ENCODE measurements at regions not wholly inside any gene's neighbourhood (a gene's known extent, or its start where the extent isn't known, plus 50 kb on each side); places are given as distances from the start of the nearest gene placed in this dataset.

- H3K4me3 ChIP-seq (ENCODE audit: low read depth, low read length): no peak overlapping the region
- peak; percentile 78 for TF ChIP-seq CTCF (IDR thresholded peaks at IDR 0.05; ENCODE audit: insufficient read depth, low read length)
- peak; percentile 79 for DNase-seq (ENCODE audit: low read depth)
Observed at GRCh38 chr12:90854136-90854689, 100.8 kb downstream of the CCER1 start.

- no peak overlapping the region for H3K4me3 ChIP-seq (ENCODE audit: low read depth, low read length)
- TF ChIP-seq CTCF (IDR thresholded peaks at IDR 0.05; ENCODE audit: insufficient read depth, low read length): no peak
- no peak for DNase-seq (ENCODE audit: low read depth)
Observed at GRCh38 chr12:90851800-90852718, 102.9 kb downstream of the CCER1 start.

GRCh38 chr12:90842477-90842876 lies 112.5 kb downstream of the CCER1 start:
- DNase-seq (ENCODE audit: low read depth): no peak
- no peak overlapping the region for H3K4me3 ChIP-seq (ENCODE audit: low read depth, low read length)
- TF ChIP-seq CTCF (IDR thresholded peaks at IDR 0.05; ENCODE audit: insufficient read depth, low read length): no peak

- no peak for DNase-seq (ENCODE audit: low read depth)
- H3K4me3 ChIP-seq (ENCODE audit: low read depth, low read length): no peak overlapping the region
- TF ChIP-seq CTCF (IDR thresholded peaks at IDR 0.05; ENCODE audit: insufficient read depth, low read length): no peak
Observed at GRCh38 chr12:90841336-90841735, 113.6 kb downstream of the CCER1 start.

GRCh38 chr12:90839346-90839745 lies 115.6 kb downstream of the CCER1 start:
- peak; percentile 84 for DNase-seq (ENCODE audit: low read depth)
- no peak overlapping the region for H3K4me3 ChIP-seq (ENCODE audit: low read depth, low read length)
- TF ChIP-seq CTCF (IDR thresholded peaks at IDR 0.05; ENCODE audit: insufficient read depth, low read length): no peak

GRCh38 chr12:90836689-90837088 lies 118.3 kb downstream of the CCER1 start:
- DNase-seq (ENCODE audit: low read depth): peak; percentile 90
- no peak for TF ChIP-seq CTCF (IDR thresholded peaks at IDR 0.05; ENCODE audit: insufficient read depth, low read length)
- H3K4me3 ChIP-seq (ENCODE audit: low read depth, low read length): no peak overlapping the region
